DMS114 treated with DMSO at 0.1 percent for 48 hours (cell line): ENCODE measurements at regions not wholly inside any gene's neighbourhood (a gene's known extent, or its start where the extent isn't known, plus 50 kb on each side); places are given as distances from the start of the nearest gene placed in this dataset.
A peak's percentile ranks its signal among the peaks of the same experiment; 100 is the strongest.

ENCODE experiments used
- DNase-seq: peaks from one replicate; lab custom pipeline; 2025; ENCODE audit not compliant: unreplicated experiment; lab: John Stamatoyannopoulos, UW

DNA sequence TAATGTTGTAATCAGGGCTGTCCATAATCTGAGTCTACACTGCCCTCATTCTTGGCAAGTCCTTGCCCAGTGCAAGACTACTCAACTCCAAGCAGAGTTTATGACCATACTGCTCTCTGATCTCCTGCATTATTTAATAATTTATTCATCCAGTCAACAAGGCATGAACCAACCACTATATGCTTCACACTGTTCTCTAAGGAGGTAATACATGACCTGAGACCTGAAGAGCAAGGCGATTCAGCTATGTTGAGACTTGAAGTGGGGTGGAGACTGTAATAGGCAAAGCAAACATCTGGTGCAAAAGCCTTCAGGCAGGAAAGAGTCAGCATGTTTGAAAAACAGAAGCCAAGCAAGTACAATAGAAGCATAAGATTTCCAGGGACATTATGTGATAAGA, 1362.8 kb downstream of the ROBO2 start:
- no peak for DNase-seq

DNA sequence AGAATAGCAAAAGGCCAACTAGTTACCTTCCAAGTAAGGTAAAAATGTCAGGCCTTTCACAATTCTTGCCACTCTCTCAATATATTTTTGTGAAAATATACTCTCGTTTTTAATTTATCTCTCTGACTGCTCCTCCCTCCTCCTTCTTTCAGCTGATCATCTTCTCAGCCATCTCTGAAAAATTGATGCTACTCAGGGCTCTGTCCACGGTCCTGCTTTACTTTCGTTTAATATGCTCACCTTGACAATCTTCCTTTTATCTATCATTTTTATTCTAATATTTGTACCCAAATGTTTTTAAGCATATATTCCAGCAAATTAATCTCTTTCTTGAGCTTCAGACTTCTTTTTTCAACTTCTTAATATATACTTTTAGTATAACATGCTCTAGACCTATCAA, 1362.1 kb downstream of the ROBO1 start:
- no peak for DNase-seq

DNA sequence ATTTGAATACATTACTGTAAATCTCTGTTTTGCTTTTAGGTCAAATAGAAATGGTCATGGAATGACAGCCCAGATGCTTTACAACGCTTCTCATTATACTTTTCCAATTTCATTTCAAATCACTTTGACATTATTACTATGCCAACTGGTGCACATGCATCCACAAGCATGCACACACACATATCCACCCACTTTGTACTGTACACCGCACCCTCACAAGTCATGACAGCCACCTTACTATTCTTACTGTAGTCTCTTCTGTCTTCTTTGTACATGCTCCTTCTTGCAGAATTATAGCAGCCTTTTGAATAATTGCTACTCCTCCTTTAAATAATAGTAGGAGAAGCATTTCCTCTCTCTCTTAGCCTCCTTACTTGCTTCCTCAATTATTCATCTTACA, 1361.4 kb downstream of the ROBO1 start:
- DNase-seq: no peak

DNA sequence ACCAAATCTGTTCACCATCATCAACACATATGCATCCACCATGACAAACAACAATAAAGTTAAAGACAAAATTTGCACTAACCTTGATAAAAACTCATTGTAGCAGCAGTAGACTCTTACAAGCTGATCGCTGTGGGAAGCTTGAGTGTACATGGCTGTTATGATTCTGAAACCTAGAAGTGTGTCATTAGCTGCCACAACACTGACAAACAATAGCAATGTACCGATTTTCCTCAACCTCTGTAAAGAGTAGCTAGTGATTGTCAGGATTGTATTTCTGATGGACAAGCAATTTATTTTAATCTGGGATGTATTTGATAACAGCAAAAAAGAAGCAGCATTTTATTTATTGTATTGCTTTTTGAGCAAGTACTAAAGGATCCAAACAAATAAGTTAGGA, 1357.7 kb downstream of the ROBO1 start:
- no peak for DNase-seq

DNA sequence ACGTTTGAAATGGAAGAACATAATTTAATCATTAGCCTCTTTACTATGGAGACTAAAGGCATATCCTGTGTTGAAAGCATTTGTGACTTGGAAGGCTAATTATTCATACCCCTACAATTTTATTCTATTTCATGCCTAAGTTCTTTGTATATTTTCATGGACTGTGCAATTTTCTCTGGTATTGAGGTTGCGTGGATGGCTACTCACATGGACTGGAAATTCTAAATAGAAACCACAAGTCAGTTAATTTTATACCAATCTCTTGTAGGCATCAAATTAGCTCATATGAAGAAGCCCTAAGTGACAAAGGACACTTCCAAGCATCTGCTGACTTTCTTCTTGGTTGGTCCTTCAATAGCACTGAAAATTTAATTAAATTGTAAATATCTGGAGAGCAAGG, 1353.5 kb downstream of the ROBO1 start:
- no peak for DNase-seq

DNA sequence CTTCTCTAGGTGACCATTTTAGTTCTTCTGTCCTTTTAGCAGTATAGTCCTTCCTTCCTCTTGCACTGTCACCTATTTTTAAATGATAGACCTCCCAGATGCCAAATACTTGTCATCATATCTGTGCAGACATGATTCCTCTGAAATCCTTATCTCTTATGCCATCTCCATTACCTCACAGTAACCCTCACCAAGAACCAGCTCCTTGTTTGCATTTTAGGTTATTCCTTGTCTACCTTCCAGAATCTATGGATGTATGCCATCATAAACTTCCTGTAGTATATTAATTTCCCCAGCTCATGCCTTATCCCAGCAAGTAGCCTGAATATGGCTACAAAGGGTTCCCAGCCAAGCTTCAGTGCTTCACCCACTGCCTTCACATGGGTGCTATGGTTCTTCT, 1347.2 kb downstream of the ROBO1 start:
- DNase-seq: no peak

DNA sequence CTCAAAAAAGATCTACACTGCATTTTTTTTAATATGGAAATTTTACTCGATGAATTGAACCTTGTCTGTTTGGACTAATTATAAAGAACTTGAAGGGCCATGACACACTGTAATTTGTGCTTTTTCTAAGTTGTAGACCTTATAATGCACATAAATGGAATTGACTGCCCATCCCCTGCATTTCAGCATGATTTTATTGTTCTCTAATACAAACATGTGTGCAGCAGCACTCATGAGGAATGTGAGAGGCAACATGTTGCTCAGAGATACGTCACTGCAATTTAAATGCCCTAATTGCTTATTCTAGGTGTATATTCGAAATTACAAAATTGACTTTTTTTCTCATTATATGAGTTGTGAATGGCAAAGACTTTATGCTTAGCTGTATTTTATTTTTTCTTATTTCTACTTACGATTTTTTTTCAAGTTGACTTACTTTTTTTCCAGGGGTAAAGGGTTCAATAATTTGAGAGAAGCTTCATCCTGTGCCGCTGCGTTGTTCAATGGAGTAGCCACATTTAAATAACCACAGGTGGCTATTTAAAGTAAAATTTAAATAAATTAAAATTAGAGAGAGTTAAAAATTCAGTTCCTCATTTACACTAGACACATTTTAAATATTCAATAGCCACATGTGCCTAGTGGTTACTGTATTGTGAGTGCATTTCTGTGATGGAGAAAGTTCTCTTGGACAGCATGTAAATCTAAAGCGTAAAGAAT, 1346.4 kb downstream of the ROBO1 start:
- no peak for DNase-seq

DNA sequence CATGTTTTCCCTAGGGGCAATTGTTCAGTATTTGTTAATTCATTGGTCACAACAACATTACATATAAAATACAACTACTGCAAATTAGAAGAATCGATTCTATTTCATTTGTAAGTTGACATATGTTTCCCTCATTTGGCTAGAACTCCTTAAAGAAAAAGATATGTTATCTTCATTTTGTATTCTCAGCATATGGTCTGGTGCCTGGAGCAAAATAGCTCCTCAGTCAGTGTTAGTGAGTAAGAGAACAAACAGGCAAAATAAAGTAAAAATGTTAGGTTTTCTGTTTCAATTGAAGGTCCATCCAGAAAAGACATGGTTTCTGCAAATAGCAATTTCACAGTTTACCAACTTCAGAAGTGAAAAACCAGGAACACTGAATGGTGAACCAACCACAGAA, 1343.1 kb downstream of the ROBO1 start:
- DNase-seq: no peak

DNA sequence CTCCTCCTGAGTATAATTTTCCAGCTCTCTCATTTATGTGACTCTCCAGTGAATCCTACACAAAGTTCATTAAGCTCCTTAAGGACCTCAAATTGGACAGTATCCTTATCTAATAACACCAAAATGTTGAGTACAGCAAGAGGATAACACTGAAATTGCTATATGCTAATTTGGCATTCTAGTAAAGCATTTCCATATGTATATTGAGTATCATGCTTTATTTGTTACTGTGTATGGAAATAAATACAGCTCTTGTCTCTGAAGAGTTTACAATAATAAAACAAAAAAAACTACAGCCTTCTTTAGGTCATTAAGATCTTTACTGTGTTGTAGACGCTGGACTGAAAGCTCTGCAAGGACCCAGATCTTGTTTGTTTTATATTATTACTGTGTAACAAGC, 1341.3 kb downstream of the ROBO1 start:
- no peak for DNase-seq

DNA sequence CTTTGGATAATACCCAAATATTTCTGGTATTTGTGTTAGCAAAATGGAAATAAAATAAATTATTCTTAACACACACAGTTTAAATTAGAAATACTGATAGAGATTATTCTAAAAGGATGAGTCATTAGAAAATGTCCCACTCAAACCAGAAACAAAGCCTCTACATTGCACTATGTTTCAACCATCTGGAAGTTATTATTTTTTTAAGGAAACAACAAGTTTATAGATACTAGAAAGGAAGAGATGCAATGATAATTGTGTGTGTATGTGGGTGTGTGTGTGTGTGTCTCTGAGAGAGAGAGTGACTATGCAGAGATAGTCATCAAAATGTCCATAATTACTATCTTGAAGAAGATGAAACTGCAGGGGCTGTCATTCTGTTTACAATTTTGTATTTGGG, 1340.5 kb downstream of the ROBO1 start:
- peak; percentile 79 for DNase-seq

DNA sequence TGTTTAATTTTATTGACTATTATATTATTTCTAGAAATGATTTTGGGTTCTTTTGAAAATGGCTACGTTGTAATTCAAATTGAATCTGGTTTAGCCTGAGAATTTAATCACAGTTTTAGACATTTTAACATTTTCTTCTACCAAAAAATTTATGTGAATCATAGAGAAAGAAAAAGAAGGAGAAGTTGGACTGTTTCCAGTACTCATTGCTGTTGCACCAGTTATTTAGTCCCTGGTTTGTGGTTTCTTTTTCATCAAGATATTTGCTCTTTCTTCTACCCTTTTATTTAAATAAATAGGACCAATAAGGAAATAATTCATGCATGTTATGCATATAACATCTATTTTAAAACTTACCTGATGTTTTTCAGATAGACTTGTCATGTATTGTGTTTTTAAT, 1337.1 kb downstream of the ROBO1 start:
- DNase-seq: no peak

DNA sequence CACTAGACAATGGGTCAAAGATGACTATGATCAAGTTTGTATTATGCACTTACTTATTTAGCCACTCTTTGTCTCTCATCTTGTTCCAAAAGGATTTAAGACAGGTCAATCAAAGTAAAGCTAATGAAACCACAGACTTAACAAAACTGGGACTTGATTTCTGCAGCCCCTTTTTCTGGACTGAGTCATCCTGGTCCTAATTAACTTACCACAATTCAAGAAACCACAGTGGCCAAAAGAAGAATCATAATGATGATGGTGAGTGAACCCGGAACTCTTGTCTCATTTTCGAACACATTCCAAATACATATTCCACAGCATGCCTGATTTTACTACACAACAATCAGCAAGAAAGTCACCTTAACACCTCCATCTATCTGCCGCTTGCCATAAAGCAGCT, 1333.0 kb downstream of the ROBO1 start:
- DNase-seq: peak; percentile 86

DNA sequence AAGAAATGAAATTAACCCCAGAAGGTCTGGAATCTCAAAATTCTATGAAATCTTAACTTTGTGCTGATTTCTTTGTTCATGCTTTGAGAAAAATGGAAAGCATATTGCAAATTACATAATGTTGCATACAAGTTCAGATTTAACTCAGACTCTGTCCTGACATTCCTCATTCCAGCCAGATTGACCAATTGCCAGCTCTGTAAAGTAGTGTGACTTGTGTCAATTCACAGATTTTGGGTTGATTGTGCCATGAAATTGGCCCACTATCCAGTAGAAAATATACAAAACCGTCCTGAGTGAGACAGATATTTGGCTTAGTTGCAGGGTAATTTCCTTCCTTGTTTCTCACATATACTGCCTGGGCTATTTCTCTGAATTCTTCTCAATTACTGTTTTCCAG, 1312.6 kb downstream of the ROBO1 start:
- peak; percentile 61 for DNase-seq

DNA sequence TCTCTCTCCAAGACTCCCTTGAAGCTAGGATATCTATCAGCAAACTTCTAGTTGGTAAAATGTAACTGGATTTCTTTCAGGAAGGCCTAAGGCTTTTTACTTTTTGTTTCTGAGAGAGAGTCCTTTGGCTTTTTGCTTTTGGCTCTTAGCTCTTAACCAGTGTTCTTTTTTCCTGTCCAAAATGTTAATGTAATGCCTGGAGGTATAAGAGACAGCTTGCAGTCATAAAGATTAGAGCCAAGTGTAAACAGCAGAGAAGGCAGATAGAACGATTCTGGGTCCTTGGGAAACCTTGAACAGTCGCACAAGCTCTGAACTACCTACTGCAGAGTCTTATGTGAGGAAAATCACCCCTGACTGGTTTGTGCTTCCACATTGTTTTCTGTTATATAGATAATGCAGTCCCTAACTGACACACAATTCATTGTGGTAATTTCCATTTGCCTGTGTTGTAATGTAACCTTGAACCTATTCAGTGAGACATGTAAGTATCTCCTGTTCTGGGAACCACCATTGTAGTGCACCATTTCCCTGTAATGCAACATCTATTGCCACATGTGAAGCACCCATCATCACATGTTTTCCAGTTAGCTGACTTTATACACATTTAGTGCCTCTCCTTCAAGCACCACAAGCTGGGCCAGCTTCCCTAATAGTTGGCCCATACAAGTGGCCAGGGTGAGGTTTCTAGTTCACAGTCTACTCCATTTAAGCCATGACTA, 1311.9 kb downstream of the ROBO1 start:
- peak; percentile 62 for DNase-seq

DNA sequence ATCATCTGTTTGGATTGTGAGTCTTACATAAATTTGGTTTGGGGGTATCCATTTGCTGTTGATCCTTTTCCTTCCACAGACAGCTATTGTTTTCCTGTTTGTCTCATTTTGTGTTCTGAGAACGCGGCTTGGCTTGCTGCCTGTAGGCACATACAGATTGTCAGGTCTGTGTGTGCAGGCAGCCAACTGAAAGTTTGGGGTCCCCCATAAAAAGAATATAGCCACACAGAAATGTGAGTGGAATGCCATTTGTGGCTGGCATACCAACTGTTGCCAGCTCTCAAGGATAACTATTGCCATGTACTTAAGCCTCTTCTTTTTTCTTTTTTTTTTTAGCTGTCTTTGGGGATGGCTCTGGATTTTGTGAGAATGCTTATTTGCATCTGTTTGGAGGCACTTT, 1308.0 kb downstream of the ROBO1 start:
- DNase-seq: no peak

DNA sequence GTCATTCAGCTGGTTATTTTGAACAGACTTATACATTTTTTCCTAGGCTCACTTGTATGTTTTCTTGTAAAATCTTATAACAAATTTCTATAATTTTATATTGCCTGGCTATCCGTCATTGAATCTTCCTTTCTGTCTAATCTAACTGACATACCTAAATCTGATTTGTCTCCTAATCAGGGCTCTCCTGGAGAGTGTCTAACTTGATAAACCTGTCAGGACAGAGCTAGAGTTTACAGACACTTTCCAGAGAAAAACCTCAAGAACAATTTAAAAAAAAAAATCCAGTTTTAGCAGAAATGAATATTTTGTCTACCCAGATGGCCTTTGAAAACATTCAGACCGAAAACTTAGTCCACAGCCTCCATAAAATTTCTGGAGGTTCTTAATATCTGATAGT, 1305.8 kb downstream of the ROBO1 start:
- no peak for DNase-seq

DNA sequence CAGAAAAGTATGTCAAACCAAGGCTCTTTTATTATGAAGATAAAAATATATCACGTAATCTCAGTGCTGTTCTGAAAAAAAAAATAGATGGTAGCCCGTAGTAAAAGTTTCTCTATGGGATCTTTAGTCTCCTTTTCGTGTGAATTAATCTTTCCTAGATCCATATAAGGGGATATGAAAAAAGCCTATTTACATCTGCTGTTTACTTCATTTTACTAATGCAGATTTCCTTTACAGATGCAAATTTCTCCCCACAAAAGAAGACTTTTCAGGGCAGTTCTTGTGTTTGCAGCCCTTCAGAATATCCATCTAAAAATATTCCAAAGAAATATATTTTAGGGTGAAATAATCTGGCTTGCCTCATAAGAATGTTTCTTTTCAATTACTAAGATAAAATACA, 1291.7 kb downstream of the ROBO1 start:
- no peak for DNase-seq

DNA sequence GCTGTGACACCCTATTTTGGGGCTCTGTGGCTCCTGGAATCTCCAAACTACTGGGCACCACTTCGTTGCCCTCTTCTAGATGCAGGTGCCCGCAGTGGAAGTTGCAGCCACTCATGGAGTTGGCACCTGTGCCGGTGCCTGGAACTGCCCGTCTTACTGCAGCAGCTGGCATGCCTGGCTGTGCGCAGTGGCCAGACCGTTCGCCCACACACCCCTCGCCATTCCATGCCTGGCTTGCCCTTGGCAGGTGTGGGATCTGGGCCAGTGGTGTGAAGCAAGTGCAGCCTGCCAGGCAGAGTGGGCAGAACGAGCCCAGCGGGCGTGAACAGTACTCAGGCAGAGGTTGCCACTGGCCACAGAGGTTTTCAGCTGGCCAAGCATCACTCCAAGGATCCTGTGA, 1286.7 kb downstream of the ROBO1 start:
- no peak for DNase-seq

DNA sequence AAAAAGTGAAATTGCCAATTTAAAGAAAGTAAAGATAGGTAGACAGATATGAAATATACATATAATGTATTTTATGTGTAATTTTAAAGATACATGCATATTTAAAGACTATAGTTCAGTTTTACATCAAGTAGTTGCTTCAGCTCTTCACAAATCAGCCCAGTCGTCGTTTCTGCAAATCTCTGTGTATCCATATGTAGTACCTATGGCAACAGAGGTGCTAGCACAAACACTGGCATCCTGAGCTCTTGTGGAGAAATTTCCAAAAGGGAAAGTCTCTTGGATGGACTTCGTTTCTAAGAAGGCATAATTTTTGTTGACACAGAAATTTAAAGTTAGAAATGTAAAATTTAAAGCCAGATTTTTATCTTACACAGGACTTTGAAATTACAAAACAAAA, 1284.7 kb downstream of the ROBO1 start:
- DNase-seq: no peak

DNA sequence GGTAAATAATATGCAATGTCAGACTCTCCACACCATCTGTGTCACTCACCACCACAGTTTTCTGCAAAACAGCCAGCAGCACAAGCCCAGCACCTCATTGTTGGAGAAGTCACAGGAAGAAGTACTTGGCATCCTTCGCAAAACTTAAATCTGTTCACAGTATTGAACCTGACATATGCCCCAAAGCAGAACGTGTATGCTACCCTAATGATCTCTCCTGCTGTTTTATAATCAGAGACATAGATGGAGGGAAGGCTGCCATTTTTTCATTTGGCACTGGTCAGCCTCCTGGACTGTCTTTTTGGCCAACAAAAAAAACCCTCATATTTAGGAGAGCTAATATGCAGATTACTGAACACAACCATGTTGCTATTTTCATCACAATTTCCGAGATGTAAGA, 1272.9 kb downstream of the ROBO1 start:
- DNase-seq: no peak

DNA sequence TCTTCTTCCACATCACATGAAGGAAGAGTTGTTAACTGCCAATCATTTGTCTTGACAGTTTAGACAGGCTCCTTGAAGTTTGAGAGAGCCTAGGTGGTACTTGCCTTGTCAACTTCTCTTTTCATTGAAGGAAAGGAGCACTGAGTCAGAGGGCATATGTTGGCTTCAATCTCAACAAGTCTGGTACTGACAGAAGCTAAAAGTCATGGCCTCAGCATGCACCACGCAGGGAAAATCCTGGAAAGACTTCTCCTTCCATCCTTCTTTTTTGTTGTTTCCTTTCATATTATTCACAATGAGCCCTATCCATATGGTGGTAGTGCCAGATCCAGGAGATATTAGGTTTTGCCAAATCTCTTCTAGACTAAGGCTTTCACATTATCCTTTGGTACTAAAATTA, 1272.5 kb downstream of the ROBO1 start:
- DNase-seq: no peak

DNA sequence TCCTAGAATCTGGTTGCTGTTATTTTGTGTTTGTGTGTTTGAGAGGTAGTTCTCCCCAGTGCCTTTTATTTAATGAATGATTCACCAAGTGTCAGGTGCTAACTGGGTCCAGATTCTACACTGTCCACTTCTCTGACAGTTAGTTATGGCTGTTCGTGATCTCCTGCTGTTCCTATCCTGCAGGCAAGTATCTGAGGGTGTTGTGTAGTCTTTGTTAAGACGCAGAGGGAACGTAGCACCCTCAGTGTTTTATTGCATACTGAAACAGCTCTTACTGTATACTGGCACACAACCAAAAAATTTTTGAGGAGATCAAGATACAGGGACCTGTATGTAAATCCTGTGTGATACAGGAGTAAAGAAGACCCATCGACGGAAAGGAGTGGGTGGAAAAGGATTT, 1271.3 kb downstream of the ROBO1 start:
- peak; percentile 50 for DNase-seq

DNA sequence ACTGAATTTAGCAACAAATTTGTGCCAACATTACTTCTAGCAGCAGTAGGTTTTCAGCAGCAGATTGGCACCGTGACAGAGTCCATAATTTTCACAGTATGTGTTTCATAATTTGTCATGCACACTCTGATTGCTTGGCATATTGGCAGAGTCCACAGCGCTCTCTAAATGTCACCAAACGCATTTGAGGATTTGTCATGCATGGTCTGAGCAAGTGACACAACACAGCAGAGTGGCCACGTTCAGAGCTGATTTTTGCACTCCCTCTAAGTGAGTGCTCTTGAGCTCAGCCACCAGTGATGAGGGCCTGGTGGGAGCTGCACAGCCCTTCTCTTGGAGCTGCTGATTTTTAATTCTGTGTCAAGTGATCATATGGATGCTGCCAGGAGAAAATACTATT, 1270.8 kb downstream of the ROBO1 start:
- DNase-seq: peak; percentile 50
